Esophagus muscularis mucosa (tissue), 4 donors: ENCODE measurements at regions not wholly inside any gene's neighbourhood (a gene's known extent, or its start where the extent isn't known, plus 50 kb on each side); places are given as distances from the start of the nearest gene placed in this dataset.

Source experiments
- DNase-seq: peaks from one replicate; pipeline ENCODE4 v3.0.0-alpha.2; 2017; ENCODE audit errors: extremely low spot score
- H3K27ac ChIP-seq, 4 donors: fragments of 200-600 bp; sonication (generic); replicated peaks in 1 of 4; 1 replicate in 3 of 4; 2 replicates in 1 of 4; pipeline ENCODE4 v1.5.1; 2016 to 2019; ENCODE audit warnings: mild to moderate bottlenecking in 1 of 4
- H3K27me3 ChIP-seq, 4 donors: fragments of 200-600 bp; sonication (generic); one replicate each; pipeline versions ENCODE4 v1.5.1 to v1.6.0; 2016 to 2019
- H3K36me3 ChIP-seq, 4 donors: fragments of 200-600 bp; sonication (generic); one replicate each; pipeline ENCODE4 v1.5.1; 2016 to 2019
- H3K4me1 ChIP-seq, 4 donors: fragments of 200-600 bp; sonication (generic); one replicate each; pipeline ENCODE4 v1.5.1; 2016 to 2019
- H3K4me3 ChIP-seq, 4 donors: fragments of 200-600 bp; sonication (generic); 1 replicate in 2 of 4; 2 replicates in 2 of 4; pipeline ENCODE4 v1.5.1; 2016 to 2019; ENCODE audit warnings: mild to moderate bottlenecking in 4 of 4, moderate library complexity in 1 of 4
- H3K9me3 ChIP-seq, 4 donors: fragments of 200-600 bp; sonication (generic); 1 replicate in 3 of 4; 2 replicates in 1 of 4; pipeline ENCODE4 v1.5.1; 2016 to 2019
- EP300 ChIP-seq: sonication (generic); formaldehyde crosslinking; IDR thresholded peaks from one replicate; pipeline ENCODE4 v1.6.1; 2017; ENCODE audit warnings: antibody characterized with exemption
- POLR2A ChIP-seq: fragments of 450-650 bp; IDR thresholded peaks from one replicate; pipeline ENCODE4 v1.6.1; 2017; ENCODE audit warnings: antibody characterized with exemption, moderate library complexity, mild to moderate bottlenecking, low read depth
- POLR2AphosphoS5 ChIP-seq, 2 donors: sonication (generic); formaldehyde crosslinking; IDR thresholded peaks; one replicate each; pipeline ENCODE4 v1.6.1; 2017; ENCODE audit warnings: antibody characterized with exemption in 2 of 2
- WGBS: methylation state at CpG from one replicate; pipeline ENCODE4 v1.1.5; 2018; 5-methylcytosine and 5-hydroxymethylcytosine counted together
- intact Hi-C: fragments of 100-400 bp; cut with DNase I; formaldehyde crosslinking; loops from one replicate; pipeline ENCODE4 v1.15.1; 2023
- TF ChIP-seq, protein P1 (sequence below), 3 experiments: fragments of 200-600 bp in 2 of 3; fragments of 450-650 bp in 1 of 3; sonication (generic) in 2 of 3; IDR thresholded peaks; one replicate each; pipeline ENCODE4 v1.5.1; 2017 to 2019; ENCODE audit warnings: antibody characterized with exemption in 3 of 3, mild to moderate bottlenecking in 2 of 3, moderate library complexity in 1 of 3

DNA sequence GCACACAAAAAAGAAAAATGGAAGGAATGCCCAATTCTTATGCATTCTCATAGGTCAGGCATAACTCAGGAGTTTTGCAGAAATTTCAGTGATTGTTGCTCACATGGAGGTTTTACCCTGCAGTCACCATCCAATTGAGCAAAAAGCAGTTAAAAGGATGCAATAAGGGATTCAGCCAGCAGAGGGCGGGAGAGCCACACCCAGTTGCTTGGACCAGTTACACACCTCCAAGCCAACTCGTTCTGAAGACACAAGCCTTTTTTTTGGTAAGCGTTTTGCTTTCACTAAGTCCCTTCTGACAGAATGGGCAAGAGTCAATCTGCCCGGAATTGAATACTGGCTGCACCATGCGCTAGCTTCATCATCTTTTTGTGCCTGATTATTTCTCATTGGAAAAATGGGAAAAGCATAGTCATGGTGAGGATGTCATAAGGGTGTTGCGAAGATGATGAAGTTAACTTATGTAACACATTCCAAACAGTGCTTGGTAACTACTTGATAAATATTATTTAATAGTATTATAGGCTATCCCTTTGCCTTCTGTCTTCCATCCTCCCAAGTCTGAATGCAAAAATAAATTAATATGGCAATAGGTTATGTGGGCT, 154.4 kb upstream of the SGO1 start:
- Histone ChIP-seq H3K27ac (peak overlapping the region in 1 of 4 donors; percentile 15), H3K4me1 (peaks cover 0 to 12% (median 6%) of the 10 kb centered on the region in 4 donors), H3K4me3 (peak overlapping the region; percentile 11 to 32 (median 20)), H3K27me3 (no peaks in the 10 kb centered on the region), H3K36me3 (no peaks in the 10 kb centered on the region), H3K9me3 (no peaks in the 10 kb centered on the region)
- intact Hi-C loops = loop anchor here (10.0 kb wide), 1 partner anchor 1774 kb away; no protein-coding TSS in a partner anchor
- TF ChIP-seq, protein P1, sequence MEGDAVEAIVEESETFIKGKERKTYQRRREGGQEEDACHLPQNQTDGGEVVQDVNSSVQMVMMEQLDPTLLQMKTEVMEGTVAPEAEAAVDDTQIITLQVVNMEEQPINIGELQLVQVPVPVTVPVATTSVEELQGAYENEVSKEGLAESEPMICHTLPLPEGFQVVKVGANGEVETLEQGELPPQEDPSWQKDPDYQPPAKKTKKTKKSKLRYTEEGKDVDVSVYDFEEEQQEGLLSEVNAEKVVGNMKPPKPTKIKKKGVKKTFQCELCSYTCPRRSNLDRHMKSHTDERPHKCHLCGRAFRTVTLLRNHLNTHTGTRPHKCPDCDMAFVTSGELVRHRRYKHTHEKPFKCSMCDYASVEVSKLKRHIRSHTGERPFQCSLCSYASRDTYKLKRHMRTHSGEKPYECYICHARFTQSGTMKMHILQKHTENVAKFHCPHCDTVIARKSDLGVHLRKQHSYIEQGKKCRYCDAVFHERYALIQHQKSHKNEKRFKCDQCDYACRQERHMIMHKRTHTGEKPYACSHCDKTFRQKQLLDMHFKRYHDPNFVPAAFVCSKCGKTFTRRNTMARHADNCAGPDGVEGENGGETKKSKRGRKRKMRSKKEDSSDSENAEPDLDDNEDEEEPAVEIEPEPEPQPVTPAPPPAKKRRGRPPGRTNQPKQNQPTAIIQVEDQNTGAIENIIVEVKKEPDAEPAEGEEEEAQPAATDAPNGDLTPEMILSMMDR (IDR thresholded peaks at IDR 0.05) = peak; percentile 80 to 96 (median 89)
- peak in 1 of 2 donors; percentile 16 for TF ChIP-seq POLR2AphosphoS5 (IDR thresholded peaks at IDR 0.05)
- no peak for TF ChIP-seq EP300
- peak; percentile 94 for DNase-seq
- WGBS = 18% methylated on average over 6 of the region's 6 CpGs

DNA sequence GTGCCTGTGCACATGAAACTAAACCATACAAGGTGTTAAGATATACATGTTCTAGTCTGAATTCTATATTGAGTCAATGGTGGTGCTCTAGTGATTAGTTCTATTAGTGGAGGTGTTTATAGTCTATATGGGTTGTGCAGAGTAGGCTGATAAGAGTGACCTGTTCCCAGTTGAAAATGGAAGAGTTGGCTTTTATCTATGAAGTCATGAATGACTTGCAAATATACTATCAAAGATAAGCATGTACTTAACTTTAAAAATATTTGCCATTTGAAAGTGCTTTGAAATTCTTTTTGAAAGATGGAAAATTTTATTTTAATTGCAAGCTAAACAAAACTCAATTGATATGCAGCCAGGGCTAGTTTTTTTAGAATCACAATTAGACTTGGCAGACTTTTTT, 150.6 kb upstream of the SGO1 start:
- no peak overlapping the region for H3K4me3 ChIP-seq
- H3K27ac ChIP-seq = no peak overlapping the region
- no peaks in the 10 kb centered on the region for H3K27me3 ChIP-seq
- H3K36me3 ChIP-seq = no peaks in the 10 kb centered on the region
- H3K4me1 ChIP-seq = peaks cover 0 to 12% (median 6%) of the 10 kb centered on the region in 4 donors
- no peaks in the 10 kb centered on the region for H3K9me3 ChIP-seq
- no peak for DNase-seq
- intact Hi-C loops = loop anchor here (10.0 kb wide), 1 partner anchor 1408 kb away; no protein-coding TSS in a partner anchor
- TF ChIP-seq, protein P1 (IDR thresholded peaks at IDR 0.05) = no peak
- TF ChIP-seq EP300 (no peak), POLR2AphosphoS5 (IDR thresholded peaks at IDR 0.05) (no peak), POLR2A (no peak)

- no peak for DNase-seq
- Histone ChIP-seq H3K27me3 (no peaks in the 10 kb centered on the region), H3K36me3 (no peaks in the 10 kb centered on the region), H3K4me1 (peaks cover 0 to 3% (median 0%) of the 10 kb centered on the region in 4 donors), H3K4me3 (no peak overlapping the region), H3K9me3 (no peaks in the 10 kb centered on the region), H3K27ac (no peak overlapping the region)
- WGBS = 91% methylated on average over 2 of the region's 2 CpGs
- intact Hi-C loops = loop anchor here (10.0 kb wide), 1 partner anchor 1410 kb away; no protein-coding TSS in a partner anchor
- TF ChIP-seq POLR2A (no peak), EP300 (no peak)
- TF ChIP-seq, protein P1 (IDR thresholded peaks at IDR 0.05) = no peak
Observed at GRCh38 chr3:20334842-20335241, 148.8 kb upstream of the SGO1 start.

DNA sequence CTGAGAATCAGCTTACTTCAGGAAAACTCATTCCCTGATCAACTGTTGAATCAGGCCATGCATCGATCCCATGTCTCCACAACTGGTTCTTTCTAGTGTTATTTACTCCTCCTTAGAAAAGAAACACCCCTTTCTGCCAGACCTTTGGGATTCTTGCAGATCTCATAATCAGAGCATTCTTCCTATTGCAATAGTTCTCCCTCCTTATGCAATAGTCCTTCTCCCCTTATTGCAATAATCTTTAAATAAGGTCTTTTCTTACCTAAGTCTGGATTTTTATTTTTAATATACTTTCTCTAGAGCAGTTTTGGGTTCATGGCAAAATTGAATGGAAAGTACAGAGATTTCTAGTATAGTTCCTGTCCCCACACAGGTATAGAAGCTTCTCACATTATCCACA, 141.9 kb upstream of the SGO1 start:
- WGBS = 88% methylated on average over 1 of the region's 1 CpG
- intact Hi-C loops = no loop called here

More for the DNA sequence above, 141.9 kb upstream of the SGO1 start:
- no peak for DNase-seq
- Histone ChIP-seq H3K4me1 (peaks cover 0 to 10% (median 0%) of the 10 kb centered on the region in 4 donors), H3K9me3 (no peaks in the 10 kb centered on the region), H3K4me3 (no peak overlapping the region), H3K27ac (no peak overlapping the region), H3K27me3 (no peaks in the 10 kb centered on the region), H3K36me3 (no peaks in the 10 kb centered on the region)
- TF ChIP-seq, protein P1 (IDR thresholded peaks at IDR 0.05) = no peak
- TF ChIP-seq EP300 (no peak), POLR2AphosphoS5 (IDR thresholded peaks at IDR 0.05) (no peak), POLR2A (no peak)
